Neural progenitor cell (in vitro differentiated cells): ENCODE measurements at regions not wholly inside any gene's neighbourhood (a gene's known extent, or its start where the extent isn't known, plus 50 kb on each side); places are given as distances from the start of the nearest gene placed in this dataset.

ENCODE experiments used
- CTCF ChIP-seq: fragments of 200-600 bp; sonication (generic); IDR thresholded peaks from 2 replicates; pipeline ENCODE4 v1.5.1; 2017; ENCODE audit warnings: antibody characterized with exemption, mild to moderate bottlenecking
- EZH2 ChIP-seq: fragments of 200-600 bp; sonication (generic); IDR thresholded peaks from 2 replicates; pipeline ENCODE4 v1.6.1; 2017; ENCODE audit warnings: antibody characterized with exemption, mild to moderate bottlenecking, moderate library complexity
- EZH2phosphoT487 ChIP-seq: fragments of 200-600 bp; sonication (generic); IDR thresholded peaks from 2 replicates; pipeline ENCODE4 v1.6.1; 2017; ENCODE audit warnings: antibody characterized with exemption

GRCh38 chr7:25485026-25485425 is 256.7 kb upstream of the NPVF start:
- TF ChIP-seq CTCF (no peak), EZH2phosphoT487 (no peak), EZH2 (no peak)
